GM12878 (cell line): ENCODE measurements at regions not wholly inside any gene's neighbourhood (a gene's known extent, or its start where the extent isn't known, plus 50 kb on each side); places are given as distances from the start of the nearest gene placed in this dataset.

ENCODE experiments used
- ATAC-seq: fragments of 200-7000 bp; cut with Tn5 transposase; 3 replicates; pipeline ENCODE4 v1.9.1; 2020; ENCODE audit warnings: mild to moderate bottlenecking, moderate library complexity
- BruUV-seq: library from RNA; stranded (reverse); fragments of 400-500 nt; replicated peaks from 2 replicates; lab custom pipeline; 2021; lab: Mats Ljungman, UMichigan
- CTCF ChIA-PET: fragments of 300-600 bp; sonication (Branson Sonifier 250); formaldehyde crosslinking; extraction: SDS; loops from one replicate; lab custom pipeline; 2021; ENCODE audit warnings: inconsistent platforms; lab: Yijun Ruan, JAX
- POLR2A ChIA-PET: fragments of 350-600 bp; formaldehyde crosslinking; extraction: SDS; loops from one replicate; lab custom pipeline; 2021; ENCODE audit warnings: inconsistent platforms; lab: Charles Lee
- RAD21 ChIA-PET: fragments of 300-600 bp; sonication (Branson Sonifier 250); formaldehyde crosslinking; loops from one replicate; lab custom pipeline; 2023; ENCODE audit warnings: antibody characterized with exemption; ENCODE audit not compliant: unreplicated experiment; lab: Charles Lee
- SMC1A ChIA-PET: fragments of 300-600 bp; sonication (Branson Sonifier 250); formaldehyde crosslinking; loops from one replicate; lab custom pipeline; 2023; ENCODE audit not compliant: unreplicated experiment, uncharacterized antibody; lab: Charles Lee
- DNase-seq: peaks from one replicate; pipeline ENCODE4 v3.0.0-alpha.2; 2011; ENCODE audit warnings: low read depth, low spot score
- FAIRE-seq: peaks from 3 replicates; lab custom pipeline; 2011; peaks lifted over from hg19 to GRCh38; lab: Jason Lieb, UNC
- H2AFZ ChIP-seq: 2 replicates; pipeline ENCODE4 v1.6.0; 2011; ENCODE audit warnings: low read depth, low read length, control low read depth; ENCODE audit not compliant: control insufficient read depth
- H3K27ac ChIP-seq: 2 replicates; pipeline ENCODE4 v1.5.1; 2011; ENCODE audit warnings: control low read depth; ENCODE audit not compliant: control insufficient read depth, insufficient read depth
- H3K27me3 ChIP-seq, 2 experiments: replicated peaks in 1 of 2; 2 replicates each; pipeline versions ENCODE4 v1.6.0 to v1.6.1; 2011; ENCODE audit warnings: low read length in 1 of 2; ENCODE audit not compliant: control insufficient read depth in 2 of 2, insufficient read depth in 2 of 2
- H3K36me3 ChIP-seq, 2 experiments: 2 replicates each; pipeline ENCODE4 v1.5.1; 2011; ENCODE audit warnings: low read length in 1 of 2; ENCODE audit not compliant: control insufficient read depth in 2 of 2, insufficient read depth in 2 of 2
- H3K4me1 ChIP-seq: 2 replicates; pipeline ENCODE4 v1.6.1; 2011; ENCODE audit warnings: mild to moderate bottlenecking, low read length, moderate library complexity, mixed read lengths; ENCODE audit not compliant: control insufficient read depth, insufficient read depth
- H3K4me2 ChIP-seq: 2 replicates; pipeline ENCODE4 v1.6.0; 2011; ENCODE audit warnings: control low read depth; ENCODE audit not compliant: control insufficient read depth, insufficient read depth
- H3K4me3 ChIP-seq: fragments of 200-600 bp; sonication (generic); 2 replicates; pipeline ENCODE4 v1.5.1; 2016
- H3K79me2 ChIP-seq: 2 replicates; pipeline ENCODE4 v1.6.0; 2011; ENCODE audit warnings: low read length; ENCODE audit not compliant: control insufficient read depth, insufficient read depth
- H3K9ac ChIP-seq: 2 replicates; pipeline ENCODE4 v1.8.0; 2011; ENCODE audit warnings: low read length, control low read depth, mixed read lengths; ENCODE audit not compliant: control insufficient read depth, insufficient read depth
- H3K9me3 ChIP-seq: replicated peaks from 3 replicates; pipeline ENCODE4 v1.5.1; 2011; ENCODE audit warnings: mild to moderate bottlenecking, low read length; ENCODE audit not compliant: control insufficient read depth, insufficient read depth
- H4K20me1 ChIP-seq: 2 replicates; pipeline ENCODE4 v1.6.0; 2011; ENCODE audit not compliant: control insufficient read depth, insufficient read depth
- BCL11A ChIP-seq: IDR thresholded peaks from 2 replicates; pipeline ENCODE4 v1.6.1; 2011; ENCODE audit warnings: low read depth, low read length
- BCL3 ChIP-seq: IDR thresholded peaks from 2 replicates; pipeline ENCODE4 v1.6.1; 2011; ENCODE audit warnings: borderline replicate concordance, low read depth, mild to moderate bottlenecking, moderate library complexity, low read length; ENCODE audit not compliant: insufficient read depth, poor library complexity, severe bottlenecking
- IRF5 ChIP-seq: fragments of 450-650 bp; IDR thresholded peaks from 2 replicates; pipeline ENCODE4 v1.6.1; 2017; ENCODE audit warnings: borderline replicate concordance
- PBX3 ChIP-seq: IDR thresholded peaks from 2 replicates; pipeline ENCODE4 v1.6.1; 2011; ENCODE audit warnings: mild to moderate bottlenecking, low read depth, low read length, moderate library complexity; ENCODE audit not compliant: insufficient replicate concordance
- SUZ12 ChIP-seq: fragments of 200-600 bp; sonication (generic); IDR thresholded peaks from one replicate; pipeline ENCODE4 v1.6.1; 2018; ENCODE audit warnings: antibody characterized with exemption, mild to moderate bottlenecking; ENCODE audit not compliant: unreplicated experiment
- WRNIP1 ChIP-seq: IDR thresholded peaks from 2 replicates; pipeline ENCODE4 v1.6.1; 2011; ENCODE audit warnings: low read depth, low read length, improper control_type of control experiment, borderline replicate concordance
- ZBTB33 ChIP-seq: fragments of 450-650 bp; IDR thresholded peaks from 2 replicates; pipeline ENCODE4 v1.6.1; 2017; ENCODE audit warnings: mild to moderate bottlenecking
- WGBS: methylation state at CpG from one replicate; pipeline ENCODE4 v1.1.6; 2016; ENCODE audit warnings: low lambda C conversion rate; ENCODE audit not compliant: insufficient replicate concordance, insufficient coverage; ENCODE audit errors: missing lambda C conversion rate; 5-methylcytosine and 5-hydroxymethylcytosine counted together
- in situ Hi-C: fragments of 300-500 bp; cut with MboI; formaldehyde crosslinking; loops from 9 replicates; pipeline ENCODE4 v1.14.3; 2018; ENCODE audit warnings: mixed read lengths
- intact Hi-C: fragments of 100-400 bp; cut with micrococcal nuclease; formaldehyde crosslinking; loops from one replicate; pipeline ENCODE4 v1.14.2; 2022; ENCODE audit not compliant: unreplicated experiment

DNA sequence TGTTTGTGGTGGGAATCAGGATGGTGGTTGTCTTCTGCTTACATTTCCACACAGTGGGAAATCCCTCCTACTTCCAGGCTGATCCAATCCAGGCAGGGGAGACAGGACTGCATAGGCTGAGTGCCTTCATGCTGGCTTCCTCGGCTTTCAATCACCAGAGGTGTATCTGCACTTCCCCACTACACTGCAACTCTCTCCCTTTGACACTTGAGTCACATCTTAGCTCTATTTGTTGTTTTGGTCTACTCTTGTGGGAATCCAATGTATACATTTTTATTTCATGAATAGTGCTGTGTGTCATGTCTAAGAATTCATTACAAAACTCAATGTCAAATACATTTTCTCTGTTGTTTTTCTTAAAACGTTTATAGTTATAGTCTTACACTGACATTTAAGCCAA, 735.6 kb downstream of the XPNPEP1 start:
- H4K20me1 ChIP-seq: no peaks in the 10 kb centered on the region
- no peak for ATAC-seq
- WGBS: 0% methylated on average over 2 of the region's 2 CpGs
- H3K4me1 ChIP-seq: no peaks in the 10 kb centered on the region
- in situ Hi-C loops: no loop called here
- H3K27me3 ChIP-seq: no peaks in the 10 kb centered on the region
- FAIRE-seq: no peak
- no peak for TF ChIP-seq ZBTB33
- TF ChIP-seq WRNIP1: no peak
- no peak for TF ChIP-seq SUZ12
- no peak for TF ChIP-seq BCL3
- no peak for TF ChIP-seq IRF5
- TF ChIP-seq BCL11A: no peak
- no peak for TF ChIP-seq PBX3
- TF ChIP-seq, all 136 proteins: peak for 0
- Histone ChIP-seq H3K9me3 (no peaks in the 10 kb centered on the region), H3K27ac (no peak overlapping the region), H3K79me2 (no peaks in the 10 kb centered on the region), H3K4me2 (no peak overlapping the region), H3K4me3 (no peak overlapping the region), H2AFZ (no peak overlapping the region), H3K9ac (no peak overlapping the region), H3K36me3 (no peaks in the 10 kb centered on the region)
- ChIA-PET SMC1A (no interaction called here), RAD21 (no interaction called here), POLR2A (no interaction called here), CTCF (no interaction called here)
- no TSS peak for BruUV-seq
- no peak for DNase-seq
- intact Hi-C loops: no loop called here
